ENCODE measurements at regions not wholly inside any gene's neighbourhood (a gene's known extent, or its start where the extent isn't known, plus 50 kb on each side); places are given as distances from the start of the nearest gene placed in this dataset.
"Not testable (repeated sequence)": the region's sequence is repeated elsewhere in the genome, so short reads cannot be mapped to it uniquely, and the experiment has no call there.

GRCh38 chr7:55740633-55741250, 121.8 kb downstream of the SEPTIN14 start (continued):
- TF ChIP-seq ZNF687 (CRISPR knock-in tag; IDR thresholded peaks at IDR 0.05) = peak; percentile 86
- peak; percentile 27 for TF ChIP-seq SALL1 (CRISPR knock-in tag; IDR thresholded peaks at IDR 0.05)
- TF ChIP-seq ZFX (CRISPR knock-in tag; IDR thresholded peaks at IDR 0.05; ENCODE audit: low read depth) = peak; percentile 87
- TF ChIP-seq SPEN (CRISPR knock-in tag; IDR thresholded peaks at IDR 0.05; ENCODE audit: low read depth) = 0 out of 2 replicates have a peak, but pooled peaks have one; percentile 34

DNA sequence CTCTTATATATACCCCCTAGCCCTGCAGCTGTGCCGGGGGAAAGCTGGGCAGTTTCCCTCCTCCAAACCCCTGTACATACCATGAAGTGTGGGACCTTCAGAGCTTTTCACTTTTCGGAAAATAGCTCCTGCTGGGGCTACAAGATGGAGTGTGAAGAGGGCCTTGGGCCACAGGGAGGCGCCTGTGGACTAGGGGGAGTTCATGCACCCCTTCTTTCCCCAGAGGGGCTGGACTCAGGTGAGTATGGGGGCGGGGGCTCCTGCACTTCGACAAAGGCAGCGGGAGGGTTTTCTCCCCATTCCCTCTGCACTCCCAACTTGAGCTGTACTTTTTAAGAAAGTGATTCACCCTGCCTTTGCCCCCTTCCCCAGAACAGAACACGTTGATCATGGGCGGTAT, 122.5 kb downstream of the SEPTIN14 start:
- H3K27me3 ChIP-seq (ENCODE audit: control insufficient read depth in 1 of 2, insufficient read depth in 2 of 2, low read length in 2 of 2); FAIRE-seq; H4K20me1 ChIP-seq (ENCODE audit: insufficient read depth, low read length); H3K36me3 ChIP-seq (replicated peaks in 1 of 2; ENCODE audit: control insufficient read depth in 1 of 2, insufficient read depth in 2 of 2, low read length in 2 of 2); H3K4me2 ChIP-seq (ENCODE audit: low read depth, low read length); DNase-seq (ENCODE audit: low spot score); H3K4me3 ChIP-seq (replicated peaks in 1 of 3; ENCODE audit: insufficient read depth in 1 of 3, low read depth in 2 of 3, low read length in 3 of 3); in situ Hi-C loops (cut with HindIII; ENCODE audit: extremely low pct_ligation_motif_present, low pct_unique_long_range_greater_than_20kb); POLR2A ChIA-PET; H2AFZ ChIP-seq (ENCODE audit: low read length); H3K9me3 ChIP-seq (ENCODE audit: low read length); BruUV-seq (replicated peaks); CTCF ChIA-PET (ENCODE audit: low intra/inter-chr PET ratio, low total read pairs); H3K9ac ChIP-seq (ENCODE audit: insufficient read depth, low read depth, low read length); H3K27ac ChIP-seq (ENCODE audit: extremely low read length, insufficient read depth, low read length); ATAC-seq; H3K79me2 ChIP-seq (ENCODE audit: insufficient read depth, low read length): not testable (repeated sequence)
- peak; percentile 18; the same call in 1 of the 2 replicates for TF ChIP-seq CTCF (CRISPR knock-in tag; IDR thresholded peaks at IDR 0.05)
- peaks cover 13% of the 10 kb centered on the region; the same call in 1 of the 2 replicates for H3K4me1 ChIP-seq (ENCODE audit: insufficient read depth, low read length)
- intact Hi-C loops (cut with micrococcal nuclease; ENCODE audit: unreplicated experiment) = loop anchor here (10.0 kb wide), 1 partner anchor 335 kb away; no protein-coding TSS in a partner anchor
- 58% methylated on average over 5 of the region's 8 CpGs for WGBS (ENCODE audit: low lambda C conversion rate)
